ENCODE measurements at regions not wholly inside any gene's neighbourhood (a gene's known extent, or its start where the extent isn't known, plus 50 kb on each side); places are given as distances from the start of the nearest gene placed in this dataset.
A peak's percentile ranks its signal among the peaks of the same experiment; 100 is the strongest.

- no peak for TF ChIP-seq CTCF (IDR thresholded peaks at IDR 0.05)
- TF ChIP-seq POLR2A (IDR thresholded peaks at IDR 0.05) = no peak
- DNase-seq = no peak
- Histone ChIP-seq H3K4me1 (peaks cover 0 to 10% (median 0%) of the 10 kb centered on the region in 12 donors), H3K27me3 (no peaks in the 10 kb centered on the region), H3K9me3 (no peaks in the 10 kb centered on the region), H3K27ac (peak overlapping the region in 1 of 12 donors; percentile 48), H3K36me3 (no peaks in the 10 kb centered on the region), H3K4me3 (no peak overlapping the region)
- ATAC-seq = no peak
- WGBS, 4 donors = 71 to 84% (median 80%) methylated on average over 6 of the region's 6 CpGs
- intact Hi-C loops (cut with DNase I) = no loop called here
Measured at GRCh38 chr3:59443618-59444293, 393.9 kb upstream of the CFAP20DC start.

GRCh38 chr3:59442046-59442445, 392.2 kb upstream of the CFAP20DC start:
- ATAC-seq (no peak), DNase-seq (no peak)
- Histone ChIP-seq H3K36me3 (no peaks in the 10 kb centered on the region), H3K27me3 (no peaks in the 10 kb centered on the region), H3K27ac (no peak overlapping the region), H3K4me3 (no peak overlapping the region), H3K9me3 (no peaks in the 10 kb centered on the region), H3K4me1 (peaks cover 0 to 10% (median 0%) of the 10 kb centered on the region in 12 donors)
- 66 to 78% (median 68%) methylated on average over 6 of the region's 6 CpGs for WGBS, 4 donors
- intact Hi-C loops (cut with DNase I) = no loop called here
- no peak for TF ChIP-seq CTCF (IDR thresholded peaks at IDR 0.05)
- no peak for TF ChIP-seq POLR2A (IDR thresholded peaks at IDR 0.05)

- ATAC-seq (no peak), DNase-seq (no peak)
- Histone ChIP-seq H3K9me3 (no peaks in the 10 kb centered on the region), H3K27ac (no peak overlapping the region), H3K27me3 (no peaks in the 10 kb centered on the region), H3K4me1 (peaks cover 0 to 10% (median 0%) of the 10 kb centered on the region in 12 donors), H3K36me3 (no peaks in the 10 kb centered on the region), H3K4me3 (no peak overlapping the region)
- intact Hi-C loops (cut with DNase I) = no loop called here
- WGBS, 4 donors = 80 to 83% (median 82%) methylated on average over 5 of the region's 5 CpGs
- TF ChIP-seq CTCF (IDR thresholded peaks at IDR 0.05) (no peak), POLR2A (IDR thresholded peaks at IDR 0.05) (no peak)
Measured at GRCh38 chr3:59440285-59441028, 390.6 kb upstream of the CFAP20DC start.

GRCh38 chr3:59438492-59438891, 388.7 kb upstream of the CFAP20DC start:
- Histone ChIP-seq H3K9me3 (no peaks in the 10 kb centered on the region), H3K27me3 (no peaks in the 10 kb centered on the region), H3K4me1 (peaks cover 0 to 4% (median 0%) of the 10 kb centered on the region in 12 donors), H3K27ac (no peak overlapping the region), H3K4me3 (no peak overlapping the region), H3K36me3 (no peaks in the 10 kb centered on the region)
- no peak for DNase-seq
- TF ChIP-seq CTCF (IDR thresholded peaks at IDR 0.05) (no peak), POLR2A (IDR thresholded peaks at IDR 0.05) (no peak)
- WGBS, 4 donors = 79 to 85% (median 82%) methylated on average over 5 of the region's 5 CpGs
- ATAC-seq = no peak
- intact Hi-C loops (cut with DNase I) = no loop called here

Measured in heart left ventricle (tissue), 16 donors.